ENCODE measurements at regions not wholly inside any gene's neighbourhood (a gene's known extent, or its start where the extent isn't known, plus 50 kb on each side); places are given as distances from the start of the nearest gene placed in this dataset.

GRCh38 chr6:84916704-84917103 lies 152.3 kb upstream of the TBX18 start:
- dilution Hi-C loops (cut with HindIII; ENCODE audit: low sequenced_read_pairs, unreplicated experiment), result no loop called here
- no peak for TF ChIP-seq BHLHE40 (IDR thresholded peaks at IDR 0.05; ENCODE audit: low read depth, low read length)
- no peak for TF ChIP-seq RFX5 (IDR thresholded peaks at IDR 0.05; ENCODE audit: low read depth, low read length)
- no peak for TF ChIP-seq POLR2A (IDR thresholded peaks at IDR 0.05; ENCODE audit: low read depth, low read length)
- TF ChIP-seq, protein P1, sequence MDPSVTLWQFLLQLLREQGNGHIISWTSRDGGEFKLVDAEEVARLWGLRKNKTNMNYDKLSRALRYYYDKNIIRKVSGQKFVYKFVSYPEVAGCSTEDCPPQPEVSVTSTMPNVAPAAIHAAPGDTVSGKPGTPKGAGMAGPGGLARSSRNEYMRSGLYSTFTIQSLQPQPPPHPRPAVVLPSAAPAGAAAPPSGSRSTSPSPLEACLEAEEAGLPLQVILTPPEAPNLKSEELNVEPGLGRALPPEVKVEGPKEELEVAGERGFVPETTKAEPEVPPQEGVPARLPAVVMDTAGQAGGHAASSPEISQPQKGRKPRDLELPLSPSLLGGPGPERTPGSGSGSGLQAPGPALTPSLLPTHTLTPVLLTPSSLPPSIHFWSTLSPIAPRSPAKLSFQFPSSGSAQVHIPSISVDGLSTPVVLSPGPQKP (IDR thresholded peaks at IDR 0.05; ENCODE audit: borderline replicate concordance, low read depth, low read length), result no peak
- no peak for TF ChIP-seq FOS (IDR thresholded peaks at IDR 0.05; ENCODE audit: low read depth, low read length)
- TF ChIP-seq CHD1 (IDR thresholded peaks at IDR 0.05; ENCODE audit: low read depth, low read length), result no peak
- TF ChIP-seq SMC3 (IDR thresholded peaks at IDR 0.05; ENCODE audit: low read depth, low read length), result no peak
- no peak for TF ChIP-seq MXI1 (IDR thresholded peaks at IDR 0.05; ENCODE audit: borderline replicate concordance, low read depth, low read length)
- H2AFZ ChIP-seq (replicated peaks; ENCODE audit: low read length, poor library complexity), result no peak overlapping the region
- no peaks in the 10 kb centered on the region for H3K9me3 ChIP-seq (ENCODE audit: control insufficient read depth, insufficient read depth, low read length)
- H3K56ac ChIP-seq (ENCODE audit: extremely low read depth, insufficient read depth, low read length), result no peak overlapping the region
- no peaks in the 10 kb centered on the region for H3K27me3 ChIP-seq (ENCODE audit: control insufficient read depth, insufficient read depth, low read length)
- H2BK120ac ChIP-seq (ENCODE audit: low read depth, low read length), result no peak overlapping the region
- no peak overlapping the region for H3K4me2 ChIP-seq (ENCODE audit: low read depth, low read length)
- H4K91ac ChIP-seq (ENCODE audit: insufficient read depth, low read depth, low read length), result no peak overlapping the region
- no CpG with 5 or more reads among the region's 3 CpGs for WGBS, 2 experiments (ENCODE audit: extremely low coverage in 2 of 2, insufficient read length in 1 of 2)
- H3K18ac ChIP-seq (ENCODE audit: low read depth, low read length), result no peak overlapping the region
- no peak overlapping the region for H2AK5ac ChIP-seq (ENCODE audit: low read depth, low read length)
- in situ Hi-C loops (cut with MboI; ENCODE audit: low sequenced_read_pairs), result no loop called here
- H2AK9ac ChIP-seq (replicated peaks; ENCODE audit: low read depth, low read length, poor library complexity), result no peak overlapping the region
- ATAC-seq (ENCODE audit: low read depth) (no peak), DNase-seq (no peak)
- no peak overlapping the region for H4K5ac ChIP-seq (ENCODE audit: low read depth, low read length)
- H4K8ac ChIP-seq (ENCODE audit: low read depth in 2 of 2, low read length in 2 of 2), result no peak overlapping the region
- intact Hi-C loops (cut with micrococcal nuclease), result no loop called here
- ChIA-PET CTCF (no interaction called here), POLR2A (ENCODE audit: unreplicated experiment) (no interaction called here)
- no TSS peak for BruUV-seq (replicated peaks)
- no peak overlapping the region for H2BK5ac ChIP-seq (ENCODE audit: low read depth, low read length, poor library complexity, severe bottlenecking)
- no peaks in the 10 kb centered on the region for H3K79me1 ChIP-seq (ENCODE audit: low read depth in 1 of 2, low read length in 2 of 2)
- H4K20me1 ChIP-seq (ENCODE audit: insufficient read depth, low read length), result no peaks in the 10 kb centered on the region
- no peak overlapping the region for H3K27ac ChIP-seq (ENCODE audit: insufficient read depth, low read length)
- H3K4me3 ChIP-seq (ENCODE audit: insufficient read depth, low read depth, low read length), result no peak overlapping the region
- H2BK15ac ChIP-seq (ENCODE audit: low read depth, low read length), result no peak overlapping the region
- H3K14ac ChIP-seq (replicated peaks; ENCODE audit: low read depth, low read length), result no peak overlapping the region
- H3K4ac ChIP-seq (ENCODE audit: low read depth, low read length), result no peak overlapping the region
- no peaks in the 10 kb centered on the region for H3K4me1 ChIP-seq (ENCODE audit: control insufficient read depth, insufficient read depth, low read length)
- H3K9me1 ChIP-seq (ENCODE audit: insufficient read depth, low read length), result no peaks in the 10 kb centered on the region
- no peak overlapping the region for H3K9ac ChIP-seq (ENCODE audit: low read depth, low read length)
- no peaks in the 10 kb centered on the region for H3K36me3 ChIP-seq (ENCODE audit: control insufficient read depth, insufficient read depth, low read length)
- no peak overlapping the region for H3K23ac ChIP-seq (ENCODE audit: low read depth, low read length)
- H2BK20ac ChIP-seq (ENCODE audit: low read depth, low read length), result no peak overlapping the region

Measured in IMR-90 (cell line).